GM18873 (cell line): ENCODE measurements at regions not wholly inside any gene's neighbourhood (a gene's known extent, or its start where the extent isn't known, plus 50 kb on each side); places are given as distances from the start of the nearest gene placed in this dataset.

Experiments
- ATAC-seq: cut with Tn5 transposase; IDR thresholded peaks from one replicate; pipeline ENCODE4 v1.9.1; 2021; ENCODE audit warnings: mild to moderate bottlenecking, moderate library complexity, moderate number of reproducible peaks; ENCODE audit not compliant: unreplicated experiment, low FRiP score

GRCh38 chr16:86103320-86103719 is 204.4 kb downstream of the IRF8 start:
- no peak for ATAC-seq

GRCh38 chr16:86104537-86105048 is 205.6 kb downstream of the IRF8 start:
- ATAC-seq: no peak

GRCh38 chr16:86107215-86107825 is 208.4 kb downstream of the IRF8 start:
- no peak for ATAC-seq

DNA sequence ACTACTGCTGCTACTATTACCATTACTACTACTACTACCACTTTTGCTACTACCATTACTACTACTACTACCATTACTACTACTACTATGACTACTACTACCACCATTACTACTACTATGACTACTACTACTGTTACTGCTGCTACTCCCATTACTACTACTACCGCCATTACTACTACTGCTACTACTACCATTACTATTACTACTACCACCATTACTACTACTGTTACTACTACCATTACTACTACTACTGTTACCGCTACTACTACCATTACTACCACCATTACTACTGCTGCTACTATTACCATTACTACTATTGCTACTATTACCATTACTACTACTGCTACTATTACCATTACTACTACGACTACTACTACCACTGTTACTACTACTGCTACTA is 209.1 kb downstream of the IRF8 start:
- no peak for ATAC-seq

DNA sequence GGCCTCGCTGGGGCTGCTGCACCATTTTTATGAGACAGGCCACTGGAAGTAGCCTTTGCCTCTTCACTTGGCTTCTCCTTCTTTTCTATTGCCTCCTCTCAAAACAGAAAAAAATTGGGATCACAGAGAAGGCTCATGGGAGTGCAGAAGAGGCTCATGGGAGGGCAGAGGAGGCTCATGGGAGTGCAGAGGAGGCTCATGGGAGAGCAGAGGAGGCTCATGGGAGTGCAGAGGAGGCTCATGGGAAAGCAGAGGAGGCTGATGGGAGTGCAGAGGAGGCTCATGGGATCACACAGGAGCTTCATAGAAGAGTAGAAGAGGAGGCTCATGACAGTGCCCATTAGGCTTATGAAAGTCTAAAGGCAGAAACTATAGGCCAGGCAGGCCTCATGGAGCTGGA is 211.2 kb downstream of the IRF8 start:
- ATAC-seq: no peak

DNA sequence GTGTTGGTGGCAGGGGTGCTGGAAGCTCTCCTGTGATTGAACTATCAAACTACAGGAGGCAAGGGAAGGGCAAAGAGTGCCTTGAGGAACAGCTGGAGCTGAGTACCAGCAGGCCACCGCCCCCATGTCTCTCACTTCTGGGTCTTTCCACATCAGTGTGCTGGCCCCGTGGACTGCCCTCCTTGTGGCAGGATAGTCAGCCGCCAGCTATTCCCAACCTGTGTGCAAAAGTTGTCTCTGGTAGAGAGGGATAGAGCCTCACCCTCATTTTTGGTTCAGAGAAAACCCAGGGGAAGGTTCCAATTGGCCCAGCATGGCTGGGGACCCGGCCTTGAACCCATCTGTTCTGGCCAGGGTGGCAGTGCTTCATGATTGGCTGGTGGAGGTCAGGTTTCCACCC is 211.8 kb downstream of the IRF8 start:
- no peak for ATAC-seq

- no peak for ATAC-seq
Observed at GRCh38 chr16:86112178-86112577, 213.2 kb downstream of the IRF8 start.

GRCh38 chr16:86117235-86117634 is 218.3 kb downstream of the IRF8 start:
- ATAC-seq: no peak

DNA sequence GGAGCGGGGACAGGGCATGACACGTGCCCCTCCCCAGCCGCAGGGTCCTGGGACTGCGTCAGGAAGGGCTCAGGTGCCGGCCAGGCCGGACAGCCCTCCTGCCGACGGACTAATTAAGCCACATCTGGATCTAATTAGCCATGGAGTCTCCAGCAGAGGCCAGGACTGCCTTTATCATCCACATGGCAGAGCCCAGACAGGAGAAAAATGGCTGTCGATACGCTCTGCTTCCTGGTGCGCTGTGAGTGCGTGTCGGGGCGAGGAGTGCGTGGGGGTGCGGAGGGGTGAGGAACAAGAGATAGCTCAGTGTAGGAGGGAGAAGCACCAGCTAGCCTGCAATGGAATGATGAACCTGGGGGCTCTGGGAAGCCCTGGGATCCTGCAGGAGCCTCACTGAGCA is 218.8 kb downstream of the IRF8 start:
- ATAC-seq: no peak

GRCh38 chr16:86118467-86119307 is 219.7 kb downstream of the IRF8 start:
- no peak for ATAC-seq

- no peak for ATAC-seq
Observed at GRCh38 chr16:86120201-86121192, 221.5 kb downstream of the IRF8 start.

- no peak for ATAC-seq
Observed at GRCh38 chr16:86121374-86122010, 222.5 kb downstream of the IRF8 start.

- no peak for ATAC-seq
Observed at GRCh38 chr16:86122681-86123342, 223.8 kb downstream of the IRF8 start.

DNA sequence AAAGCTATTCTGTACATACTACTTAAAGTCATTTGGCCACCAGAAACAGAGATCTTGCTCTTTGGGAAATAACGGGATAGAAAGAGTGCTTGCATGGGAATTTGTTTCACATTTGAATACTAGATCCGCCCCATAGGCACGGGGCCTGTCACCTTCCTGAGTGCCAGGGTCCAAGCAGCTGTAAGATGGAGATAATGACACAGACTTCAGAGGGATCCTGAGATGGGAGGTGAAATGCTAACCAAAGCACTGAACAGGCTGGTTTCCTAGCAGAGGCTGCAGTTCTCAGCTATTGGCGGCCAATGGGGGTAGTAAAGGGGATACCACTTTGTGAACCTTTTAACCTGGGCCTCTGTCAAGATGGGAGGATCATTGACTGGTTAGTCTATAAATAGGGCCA is 225.4 kb downstream of the IRF8 start:
- no peak for ATAC-seq

DNA sequence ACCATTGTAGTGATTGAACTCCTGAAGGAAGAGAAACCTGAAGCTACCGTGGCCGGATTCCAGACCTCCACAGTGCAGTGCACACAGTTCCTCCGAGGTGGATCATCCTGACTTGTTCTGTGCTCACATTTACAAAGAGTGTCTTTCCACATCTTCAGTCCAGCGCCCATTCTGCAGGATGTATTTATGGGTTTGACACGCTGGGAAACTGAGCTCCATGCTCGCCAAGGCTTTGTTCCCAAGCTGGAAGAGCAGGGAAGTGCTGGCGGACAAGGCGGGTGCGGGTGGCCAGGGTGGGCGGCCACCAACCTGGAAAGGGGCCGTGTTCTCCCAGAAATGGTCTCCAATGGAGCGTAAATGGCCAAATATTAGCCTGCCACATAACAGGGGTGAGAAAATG is 227.9 kb downstream of the IRF8 start:
- no peak for ATAC-seq

DNA sequence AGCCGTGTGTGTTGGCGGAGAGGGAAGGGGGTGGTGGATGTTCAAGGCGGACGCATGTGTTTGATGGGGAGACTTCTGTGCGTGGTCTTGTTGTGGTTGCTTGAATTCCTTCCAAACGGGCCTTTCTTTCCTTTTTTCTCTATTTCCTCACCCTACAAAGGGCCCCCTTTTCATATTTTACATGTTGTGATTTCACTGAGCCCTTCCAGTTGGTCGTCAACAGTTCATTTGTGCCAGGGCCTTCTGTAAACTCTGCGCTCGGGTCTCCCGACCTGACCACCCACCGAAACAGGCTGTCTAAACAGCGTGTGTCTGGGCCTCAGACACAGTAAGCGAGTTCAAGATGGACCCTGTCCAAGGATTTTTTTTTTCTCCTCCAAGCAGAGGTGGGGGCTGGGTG is 228.4 kb downstream of the IRF8 start:
- ATAC-seq: no peak

DNA sequence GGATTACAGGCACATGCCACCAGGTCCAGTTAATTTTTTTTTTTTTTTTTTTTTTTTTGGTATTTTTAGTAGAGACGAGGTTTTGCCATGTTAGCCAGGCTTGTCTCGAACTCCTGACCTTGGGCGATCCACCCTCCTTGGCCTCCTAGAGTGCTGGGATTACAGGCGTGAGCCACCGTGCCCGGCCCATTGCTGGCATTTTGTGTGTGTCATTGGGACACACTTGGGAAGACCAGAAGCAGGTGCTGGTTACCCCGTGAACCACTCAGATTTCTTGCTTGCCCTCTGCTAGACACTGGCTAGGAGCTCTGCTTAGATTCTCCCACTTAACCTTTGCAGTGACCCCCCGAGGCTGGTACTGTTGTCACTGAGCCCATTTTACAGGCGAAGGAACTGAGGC is 229.3 kb downstream of the IRF8 start:
- no peak for ATAC-seq

GRCh38 chr16:86129541-86129940 is 230.6 kb downstream of the IRF8 start:
- ATAC-seq: no peak

DNA sequence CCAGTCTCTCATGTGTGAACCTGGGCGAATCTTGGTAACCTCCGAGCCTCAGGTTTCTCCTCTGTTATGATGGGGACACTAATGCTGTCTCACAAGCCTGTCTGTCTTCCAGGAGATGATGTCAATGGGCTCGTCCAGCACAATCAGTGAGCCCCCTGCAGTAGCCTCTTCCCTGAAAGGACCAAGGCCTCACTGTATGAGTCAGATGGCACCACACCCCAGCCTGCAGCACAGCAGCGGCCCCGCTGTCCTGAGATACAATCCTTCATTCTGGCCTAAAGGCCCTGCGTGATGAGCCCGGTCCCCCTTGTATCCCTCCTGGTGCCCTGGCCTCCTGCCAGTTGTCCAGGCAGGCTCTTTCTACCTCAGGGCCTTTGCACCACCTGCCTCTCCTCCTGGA is 234.4 kb downstream of the IRF8 start:
- ATAC-seq: no peak

DNA sequence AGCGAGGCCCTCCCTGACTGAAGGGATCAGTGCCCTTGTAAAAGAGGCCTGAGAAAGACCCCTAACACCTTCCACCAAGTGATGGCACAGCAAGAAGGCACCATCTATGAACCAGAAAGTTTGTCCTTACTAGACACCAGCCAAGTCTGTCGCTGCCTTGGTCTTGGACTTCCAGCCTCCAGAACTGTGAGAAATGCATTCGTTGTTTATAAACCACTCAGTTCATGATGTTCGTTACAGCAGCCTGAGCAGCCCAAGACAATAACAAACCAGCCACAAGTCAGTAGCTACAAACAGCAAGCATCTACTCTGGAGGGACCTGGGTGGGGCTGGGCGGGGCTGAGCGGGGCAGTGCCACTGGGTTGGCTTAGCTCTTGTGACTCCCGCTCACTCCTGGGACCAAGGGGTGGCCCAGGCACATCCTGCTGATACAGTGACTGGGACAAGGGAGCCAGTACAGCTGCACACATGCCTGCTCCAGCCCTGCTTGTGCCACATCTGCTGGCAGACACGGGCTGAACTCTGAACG is 234.9 kb downstream of the IRF8 start:
- no peak for ATAC-seq
